HEK293T (cell line): ENCODE measurements at regions not wholly inside any gene's neighbourhood (a gene's known extent, or its start where the extent isn't known, plus 50 kb on each side); places are given as distances from the start of the nearest gene placed in this dataset.

Experiments
- BHLHE40 ChIP-seq: fragments of 450-650 bp; IDR thresholded peaks from 2 replicates; pipeline ENCODE4 v1.6.1; 2016; ENCODE audit warnings: mild to moderate bottlenecking, moderate library complexity, borderline replicate concordance
- LEF1 ChIP-seq: fragments of 450-650 bp; IDR thresholded peaks from 2 replicates; pipeline ENCODE4 v1.6.1; 2017; ENCODE audit warnings: mild to moderate bottlenecking, borderline replicate concordance
- SP1 ChIP-seq: fragments of 450-650 bp; IDR thresholded peaks from 2 replicates; pipeline ENCODE4 v1.6.1; 2017
- SUZ12 ChIP-seq: fragments of 450-650 bp; IDR thresholded peaks from 2 replicates; pipeline ENCODE4 v1.6.1; 2016; ENCODE audit warnings: mild to moderate bottlenecking

DNA sequence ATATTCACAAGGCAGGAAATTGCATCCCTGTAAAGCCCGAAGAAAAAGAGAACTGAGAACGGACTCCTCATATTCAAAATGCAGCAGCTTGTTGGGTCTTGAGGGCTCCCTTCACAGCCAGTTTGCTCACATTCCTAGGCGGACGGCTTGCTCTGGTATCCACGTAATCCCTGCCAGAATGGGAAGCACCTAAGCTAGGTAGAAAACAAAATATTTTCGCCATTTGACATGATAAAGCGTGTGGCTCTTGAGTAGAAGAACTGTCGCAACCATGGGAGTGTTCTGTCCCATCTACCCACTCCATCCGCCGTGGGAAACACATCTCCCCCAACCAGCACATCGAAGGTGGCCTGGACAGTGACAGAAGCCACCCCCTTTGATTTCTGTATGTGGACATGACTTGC is 183.1 kb downstream of the GAS1 start:
- TF ChIP-seq SP1, result no peak
- TF ChIP-seq LEF1, result no peak
- TF ChIP-seq SUZ12, result no peak
- no peak for TF ChIP-seq BHLHE40
